T-helper 17 cell (primary cell): ENCODE measurements at regions not wholly inside any gene's neighbourhood (a gene's known extent, or its start where the extent isn't known, plus 50 kb on each side); places are given as distances from the start of the nearest gene placed in this dataset.

Source experiments
- ATAC-seq: fragments of 150-1000 bp; cut with Tn5 transposase; 2 replicates; pipeline ENCODE4 v1.10.0; 2021; ENCODE audit warnings: mild to moderate bottlenecking, moderate library complexity
- DNase-seq, 3 donors: peaks; one replicate each; pipeline versions ENCODE4 v3.0.0 to v3.0.0-alpha.2; 2020 to 2021
- H3K9me3 ChIP-seq: one replicate; pipeline ENCODE4 v1.7.0; 2013; ENCODE audit warnings: low read length, mild to moderate bottlenecking; ENCODE audit not compliant: control insufficient read depth, poor library complexity, severe bottlenecking
- H3K27ac Mint-ChIP-seq: one replicate; pipeline ENCODE4 v1.8.0; 2022; ENCODE audit warnings: mild to moderate bottlenecking, moderate library complexity, mixed read lengths
- H3K27me3 Mint-ChIP-seq: one replicate; pipeline ENCODE4 v1.8.0; 2022; ENCODE audit warnings: mixed read lengths
- H3K36me3 Mint-ChIP-seq: one replicate; pipeline ENCODE4 v1.8.0; 2022; ENCODE audit warnings: low read depth, mixed read lengths
- H3K4me1 Mint-ChIP-seq: one replicate; pipeline ENCODE4 v1.8.0; 2022; ENCODE audit warnings: mild to moderate bottlenecking, mixed read lengths
- H3K4me3 Mint-ChIP-seq: one replicate; pipeline ENCODE4 v1.8.0; 2022; ENCODE audit warnings: mild to moderate bottlenecking, moderate library complexity, mixed read lengths

DNA sequence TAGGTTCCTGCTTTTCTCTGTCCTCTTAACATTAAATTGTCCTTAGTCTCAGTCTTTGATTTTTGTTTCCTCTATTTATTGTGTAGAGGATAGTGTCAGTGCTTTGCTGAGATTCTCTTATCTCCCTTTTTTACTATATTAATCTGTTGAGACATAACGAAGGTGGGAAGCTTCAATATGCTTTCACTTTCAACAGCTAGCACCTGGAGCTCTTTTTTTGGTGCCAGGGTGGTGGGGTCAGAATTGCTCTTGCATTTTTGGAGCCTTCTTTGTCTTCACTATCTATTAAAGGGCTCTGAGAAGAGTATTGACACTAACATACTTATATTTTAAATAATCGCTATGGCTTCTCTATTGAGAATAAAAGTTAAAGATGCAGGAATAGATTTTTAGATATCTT lies 97.1 kb upstream of the EPHA7 start:
- H3K27ac Mint-ChIP-seq, result no peak overlapping the region

DNA sequence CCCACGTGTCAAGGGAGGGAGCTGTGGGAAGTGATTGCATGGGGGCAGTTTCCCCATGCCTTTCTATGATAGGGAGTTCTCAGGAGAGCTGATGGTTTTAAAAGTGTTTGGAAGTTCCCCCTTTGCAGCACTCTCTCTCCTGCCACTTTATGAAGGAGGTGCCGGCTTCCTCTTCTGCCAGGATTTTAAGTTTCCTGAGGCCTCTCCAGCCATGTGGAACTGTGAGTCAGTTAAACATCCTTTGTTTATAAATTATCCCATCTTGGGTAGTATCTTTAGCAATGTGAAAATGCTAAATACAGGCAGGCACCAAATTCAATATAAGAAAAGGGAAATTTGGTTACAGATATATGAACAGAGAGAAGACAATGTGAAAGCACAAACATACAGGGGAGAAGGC lies 96.4 kb upstream of the EPHA7 start:
- no peaks in the 10 kb centered on the region for H3K9me3 ChIP-seq
- Mint-ChIP-seq H3K27ac (no peak overlapping the region), H3K4me3 (no peak overlapping the region), H3K4me1 (no peaks in the 10 kb centered on the region), H3K36me3 (no peaks in the 10 kb centered on the region), H3K27me3 (no peaks in the 10 kb centered on the region)
- DNase-seq (no peak), ATAC-seq (no peak)

More for the DNA sequence above, 97.1 kb upstream of the EPHA7 start:
- ATAC-seq, result no peak
- no peaks in the 10 kb centered on the region for H3K27me3 Mint-ChIP-seq
- no peak for DNase-seq
- no peaks in the 10 kb centered on the region for H3K4me1 Mint-ChIP-seq
- H3K4me3 Mint-ChIP-seq, result no peak overlapping the region
- no peaks in the 10 kb centered on the region for H3K36me3 Mint-ChIP-seq
- no peaks in the 10 kb centered on the region for H3K9me3 ChIP-seq

DNA sequence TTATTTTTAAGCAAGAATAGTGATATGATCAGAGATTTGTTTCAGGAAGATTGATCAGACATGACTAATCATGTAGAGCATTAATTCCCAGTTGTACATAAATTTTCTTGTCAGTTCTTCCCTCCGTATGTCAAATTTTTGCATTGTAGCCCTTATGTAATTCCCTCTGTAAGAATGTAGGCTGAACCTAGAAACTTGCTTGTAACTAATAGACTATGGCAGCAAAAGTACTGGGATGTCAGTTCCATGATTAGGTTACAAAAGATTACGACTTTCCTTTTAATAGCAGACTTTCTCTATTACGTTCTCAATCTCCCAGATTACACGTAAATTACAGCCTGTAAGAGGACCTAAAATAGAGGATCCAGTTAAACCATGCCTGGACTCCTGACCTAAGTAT lies 79.4 kb upstream of the EPHA7 start:
- H3K9me3 ChIP-seq, result no peaks in the 10 kb centered on the region
- Mint-ChIP-seq H3K27me3 (no peaks in the 10 kb centered on the region), H3K4me3 (no peak overlapping the region), H3K4me1 (no peaks in the 10 kb centered on the region), H3K36me3 (no peaks in the 10 kb centered on the region), H3K27ac (no peak overlapping the region)
- DNase-seq (no peak), ATAC-seq (no peak)

- Mint-ChIP-seq H3K27me3 (no peaks in the 10 kb centered on the region), H3K36me3 (no peaks in the 10 kb centered on the region), H3K27ac (no peak overlapping the region), H3K4me1 (no peaks in the 10 kb centered on the region), H3K4me3 (no peak overlapping the region)
- DNase-seq (no peak), ATAC-seq (no peak)
- H3K9me3 ChIP-seq, result no peaks in the 10 kb centered on the region
These were observed 77.2 kb upstream of the EPHA7 start for GRCh38 chr6:93496548-93496947.

GRCh38 chr6:93494057-93494456 lies 74.7 kb upstream of the EPHA7 start:
- DNase-seq, result no peak
- H3K9me3 ChIP-seq, result no peaks in the 10 kb centered on the region
- ATAC-seq, result no peak
- Mint-ChIP-seq H3K27me3 (no peaks in the 10 kb centered on the region), H3K4me1 (no peaks in the 10 kb centered on the region), H3K27ac (no peak overlapping the region), H3K4me3 (no peak overlapping the region), H3K36me3 (no peaks in the 10 kb centered on the region)

GRCh38 chr6:93474733-93475179 lies 55.4 kb upstream of the EPHA7 start:
- H3K27me3 Mint-ChIP-seq, result no peaks in the 10 kb centered on the region
- no peak overlapping the region for H3K4me3 Mint-ChIP-seq
- no peaks in the 10 kb centered on the region for H3K36me3 Mint-ChIP-seq
- no peaks in the 10 kb centered on the region for H3K9me3 ChIP-seq
- H3K27ac Mint-ChIP-seq, result no peak overlapping the region
- DNase-seq (no peak), ATAC-seq (no peak)
- no peaks in the 10 kb centered on the region for H3K4me1 Mint-ChIP-seq

DNA sequence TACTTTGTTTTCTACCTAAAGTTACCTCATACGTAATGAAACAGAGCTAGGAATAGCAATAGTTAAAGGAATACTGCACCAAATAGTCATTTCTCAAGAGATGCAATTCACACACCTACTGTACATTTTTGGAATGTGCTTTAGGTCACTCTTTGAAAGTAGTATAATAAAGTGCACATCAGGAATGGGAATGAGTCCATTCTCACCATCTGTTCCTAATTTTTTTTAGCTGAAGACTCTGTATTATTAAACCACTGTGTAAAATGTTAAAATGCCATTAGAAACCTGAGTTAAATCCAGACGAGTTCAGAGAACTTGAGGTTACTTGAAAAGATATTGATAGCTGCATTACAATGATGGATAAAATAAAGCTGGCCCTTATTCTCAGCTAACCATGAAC lies 51.9 kb upstream of the EPHA7 start:
- H3K36me3 Mint-ChIP-seq, result no peaks in the 10 kb centered on the region
- no peaks in the 10 kb centered on the region for H3K4me1 Mint-ChIP-seq
- no peaks in the 10 kb centered on the region for H3K9me3 ChIP-seq
- ATAC-seq (no peak), DNase-seq (no peak)
- H3K27ac Mint-ChIP-seq, result no peak overlapping the region
- H3K4me3 Mint-ChIP-seq, result no peak overlapping the region
- no peaks in the 10 kb centered on the region for H3K27me3 Mint-ChIP-seq
